SU-DHL-6 (cell line): ENCODE measurements at regions not wholly inside any gene's neighbourhood (a gene's known extent, or its start where the extent isn't known, plus 50 kb on each side); places are given as distances from the start of the nearest gene placed in this dataset.

Source experiments
- H2AFZ ChIP-seq: fragments of 200-600 bp; sonication (generic); 2 replicates; pipeline ENCODE4 v1.6.1; 2014; ENCODE audit warnings: low read depth, mild to moderate bottlenecking, moderate library complexity, mixed read lengths, antibody characterized with exemption, low read length; ENCODE audit not compliant: severe bottlenecking
- H3F3A ChIP-seq: fragments of 200-600 bp; shearing (Covaris generic); 2 replicates; pipeline ENCODE4 v1.6.0; 2016; ENCODE audit warnings: antibody characterized with exemption, mild to moderate bottlenecking; ENCODE audit not compliant: insufficient read depth
- H3K27ac ChIP-seq: fragments of 200-600 bp; sonication (generic); 2 replicates; pipeline ENCODE4 v1.5.1; 2016; ENCODE audit warnings: low read depth, mild to moderate bottlenecking, low read length, moderate library complexity, mixed read lengths
- H3K27me3 ChIP-seq: fragments of 200-600 bp; sonication (generic), shearing (Covaris generic); 2 replicates; pipeline ENCODE4 v1.6.0; 2014; ENCODE audit warnings: mild to moderate bottlenecking, low read length
- H3K36me3 ChIP-seq: fragments of 200-600 bp; sonication (generic); 2 replicates; pipeline ENCODE4 v1.6.1; 2014; ENCODE audit warnings: mild to moderate bottlenecking, low read length, mixed read lengths
- H3K4me2 ChIP-seq: fragments of 300-600, 200-600 bp; shearing (Covaris generic), sonication (generic); 2 replicates; pipeline ENCODE4 v1.6.0; 2014; ENCODE audit warnings: low read length, low read depth, mild to moderate bottlenecking; ENCODE audit not compliant: poor library complexity, severe bottlenecking
- H3K4me3 ChIP-seq: fragments of 200-600 bp; sonication (generic); 2 replicates; pipeline ENCODE4 v1.5.1; 2014; ENCODE audit warnings: antibody characterized with exemption, low read length, mild to moderate bottlenecking, mixed read lengths; ENCODE audit not compliant: insufficient read depth, poor library complexity, severe bottlenecking
- H3K79me2 ChIP-seq: fragments of 200-600 bp; sonication (generic); 2 replicates; pipeline ENCODE4 v1.6.1; 2014; ENCODE audit warnings: mild to moderate bottlenecking, low read length, moderate library complexity; ENCODE audit not compliant: insufficient read depth
- H3K9ac ChIP-seq: fragments of 200-600 bp; sonication (generic); 2 replicates; pipeline ENCODE4 v1.7.0; 2014; ENCODE audit warnings: mild to moderate bottlenecking, low read length
- H3K9me2 ChIP-seq: fragments of 200-600 bp; sonication (generic); replicated peaks from 2 replicates; pipeline ENCODE4 v1.6.1; 2014; ENCODE audit warnings: low read length; ENCODE audit not compliant: insufficient read depth
- H3K9me3 ChIP-seq: fragments of 200-600 bp; sonication (generic); 2 replicates; pipeline ENCODE4 v1.6.1; 2014; ENCODE audit warnings: low read length, mixed read lengths; ENCODE audit not compliant: insufficient read depth
- H4K20me1 ChIP-seq: fragments of 200-600 bp; sonication (generic); 2 replicates; pipeline ENCODE4 v1.6.1; 2014; ENCODE audit warnings: low read depth, mild to moderate bottlenecking, antibody characterized with exemption, low read length, moderate library complexity, mixed read lengths
- EZH2phosphoT487 ChIP-seq: fragments of 200-600 bp; sonication (generic), shearing (Covaris generic); conservative IDR thresholded peaks from 2 replicates; pipeline ENCODE4 v1.6.1; 2018; ENCODE audit warnings: mild to moderate bottlenecking, antibody characterized with exemption, low read length, moderate library complexity, mixed read lengths
- TF ChIP-seq, protein P1 (sequence below): fragments of 200-600 bp; sonication (generic); IDR thresholded peaks from one replicate; pipeline ENCODE4 v1.5.1; 2017; ENCODE audit warnings: antibody characterized with exemption, mild to moderate bottlenecking, low read length, moderate library complexity; ENCODE audit not compliant: insufficient read depth, poor library complexity, severe bottlenecking

DNA sequence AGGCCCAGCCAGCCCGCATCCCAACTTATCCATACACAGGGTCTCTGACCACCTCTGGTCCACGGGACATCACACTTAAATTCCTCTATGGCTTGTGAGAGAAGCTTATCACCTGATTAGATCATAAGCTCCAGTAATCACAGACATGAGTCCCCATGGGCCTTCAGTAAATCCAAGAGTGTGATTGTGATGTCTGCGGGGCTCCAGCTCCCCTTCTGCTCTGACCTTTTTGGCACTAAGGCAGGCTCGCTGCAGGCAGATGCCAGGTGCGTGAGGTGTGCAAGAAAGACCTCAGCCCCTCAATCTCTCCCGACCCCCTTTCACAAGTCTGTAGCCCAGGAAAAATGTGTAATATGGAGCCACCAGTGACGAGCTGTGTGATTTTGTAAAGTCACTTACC lies 127.6 kb upstream of the DUSP22 start:
- H3K9me3 ChIP-seq, result no peaks in the 10 kb centered on the region
- no peaks in the 10 kb centered on the region for H3F3A ChIP-seq
- no peaks in the 10 kb centered on the region; the same call in 1 of the 2 replicates for H3K27me3 ChIP-seq
- no peak overlapping the region for H3K9ac ChIP-seq
- TF ChIP-seq, protein P1, sequence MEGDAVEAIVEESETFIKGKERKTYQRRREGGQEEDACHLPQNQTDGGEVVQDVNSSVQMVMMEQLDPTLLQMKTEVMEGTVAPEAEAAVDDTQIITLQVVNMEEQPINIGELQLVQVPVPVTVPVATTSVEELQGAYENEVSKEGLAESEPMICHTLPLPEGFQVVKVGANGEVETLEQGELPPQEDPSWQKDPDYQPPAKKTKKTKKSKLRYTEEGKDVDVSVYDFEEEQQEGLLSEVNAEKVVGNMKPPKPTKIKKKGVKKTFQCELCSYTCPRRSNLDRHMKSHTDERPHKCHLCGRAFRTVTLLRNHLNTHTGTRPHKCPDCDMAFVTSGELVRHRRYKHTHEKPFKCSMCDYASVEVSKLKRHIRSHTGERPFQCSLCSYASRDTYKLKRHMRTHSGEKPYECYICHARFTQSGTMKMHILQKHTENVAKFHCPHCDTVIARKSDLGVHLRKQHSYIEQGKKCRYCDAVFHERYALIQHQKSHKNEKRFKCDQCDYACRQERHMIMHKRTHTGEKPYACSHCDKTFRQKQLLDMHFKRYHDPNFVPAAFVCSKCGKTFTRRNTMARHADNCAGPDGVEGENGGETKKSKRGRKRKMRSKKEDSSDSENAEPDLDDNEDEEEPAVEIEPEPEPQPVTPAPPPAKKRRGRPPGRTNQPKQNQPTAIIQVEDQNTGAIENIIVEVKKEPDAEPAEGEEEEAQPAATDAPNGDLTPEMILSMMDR, result no peak
- TF ChIP-seq EZH2phosphoT487, result no peak
- H2AFZ ChIP-seq, result no peak overlapping the region
- H3K4me3 ChIP-seq, result no peak overlapping the region
- H3K79me2 ChIP-seq, result no peaks in the 10 kb centered on the region
- H4K20me1 ChIP-seq, result no peaks in the 10 kb centered on the region
- no peaks in the 10 kb centered on the region for H3K9me2 ChIP-seq
- H3K36me3 ChIP-seq, result no peaks in the 10 kb centered on the region
- H3K27ac ChIP-seq, result no peak overlapping the region
- no peak overlapping the region for H3K4me2 ChIP-seq

DNA sequence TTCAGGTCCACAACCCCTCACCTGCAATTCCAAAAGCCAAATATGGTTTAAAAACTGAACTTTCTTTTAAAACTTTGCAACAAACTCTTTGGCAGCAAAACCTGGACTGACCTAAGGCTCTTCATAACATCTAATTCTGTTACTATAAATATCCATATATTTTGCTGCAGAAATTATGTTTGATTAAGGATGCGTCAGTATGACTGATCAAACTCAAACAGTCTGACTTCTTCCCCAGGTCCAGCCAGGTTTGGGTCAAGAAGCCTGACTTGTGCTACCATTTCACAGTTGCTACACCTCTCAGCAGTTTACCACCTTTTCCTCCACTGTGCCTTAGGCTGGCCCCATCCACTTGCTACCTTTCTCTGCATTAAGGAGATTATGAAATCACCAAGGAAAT lies 127.0 kb upstream of the DUSP22 start:
- Histone ChIP-seq H3K4me3 (no peak overlapping the region), H3K9me2 (no peaks in the 10 kb centered on the region), H3K4me2 (no peak overlapping the region), H3K27ac (no peak overlapping the region), H3K79me2 (no peaks in the 10 kb centered on the region), H2AFZ (no peak overlapping the region), H4K20me1 (no peaks in the 10 kb centered on the region), H3K27me3 (no peaks in the 10 kb centered on the region; the same call in 1 of the 2 replicates), H3K9me3 (no peaks in the 10 kb centered on the region), H3K36me3 (no peaks in the 10 kb centered on the region), H3K9ac (no peak overlapping the region), H3F3A (no peaks in the 10 kb centered on the region)
- TF ChIP-seq, protein P1, result no peak
- no peak for TF ChIP-seq EZH2phosphoT487

DNA sequence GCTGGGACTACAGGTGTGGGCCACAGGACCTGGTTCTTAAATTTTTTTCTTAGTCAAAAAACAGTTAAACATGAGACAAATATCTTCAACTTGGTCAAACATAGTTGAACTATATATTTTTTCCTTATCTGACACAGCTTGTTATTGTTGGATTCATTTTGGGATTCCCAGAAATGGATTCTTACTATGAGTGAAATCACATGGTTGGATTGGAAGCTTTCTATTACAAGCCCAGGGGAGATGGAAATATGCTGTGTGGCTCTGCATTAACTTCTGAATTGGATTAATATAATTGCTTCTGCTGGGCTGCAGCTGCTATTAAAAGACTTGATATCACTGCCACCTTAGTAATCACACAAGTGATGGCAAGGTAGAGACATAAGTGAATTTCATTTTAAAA lies 126.4 kb upstream of the DUSP22 start:
- Histone ChIP-seq H3K4me3 (no peak overlapping the region), H2AFZ (no peak overlapping the region), H3K9ac (no peak overlapping the region), H3K9me2 (no peaks in the 10 kb centered on the region), H4K20me1 (no peaks in the 10 kb centered on the region), H3K27ac (no peak overlapping the region), H3K36me3 (no peaks in the 10 kb centered on the region), H3F3A (no peaks in the 10 kb centered on the region), H3K4me2 (no peak overlapping the region), H3K79me2 (no peaks in the 10 kb centered on the region), H3K27me3 (no peaks in the 10 kb centered on the region; the same call in 1 of the 2 replicates), H3K9me3 (no peaks in the 10 kb centered on the region)
- TF ChIP-seq, protein P1, result no peak
- no peak for TF ChIP-seq EZH2phosphoT487
